ENCODE measurements at regions not wholly inside any gene's neighbourhood (a gene's known extent, or its start where the extent isn't known, plus 50 kb on each side); places are given as distances from the start of the nearest gene placed in this dataset.

GRCh38 chr9:84513979-84514378 is 155.6 kb upstream of the NTRK2 start:
- H4K91ac ChIP-seq (ENCODE audit: low read length) = no peak overlapping the region
- WGBS = 60% methylated on average over 1 of the region's 2 CpGs
- H2BK120ac ChIP-seq (ENCODE audit: low read depth, low read length) = no peak overlapping the region
- H3K9ac ChIP-seq (ENCODE audit: low read length) = no peak overlapping the region
- no peak overlapping the region for H3K14ac ChIP-seq (ENCODE audit: low read length in 2 of 2)
- no peak overlapping the region for H2BK5ac ChIP-seq (ENCODE audit: low read depth, low read length, poor library complexity, severe bottlenecking)
- no peak overlapping the region for H3K4me2 ChIP-seq (ENCODE audit: low read length, poor library complexity, severe bottlenecking)
- H2AFZ ChIP-seq (ENCODE audit: low read depth, low read length) = no peak overlapping the region
- no peak overlapping the region for H3K4ac ChIP-seq (ENCODE audit: low read depth in 1 of 2, low read length in 2 of 2)
- no peak overlapping the region for H3K27ac ChIP-seq (ENCODE audit: low read length, poor library complexity, severe bottlenecking)
- H3K4me3 ChIP-seq (ENCODE audit: insufficient read depth in 1 of 2, low read depth in 1 of 2, low read length in 2 of 2) = no peak overlapping the region
- no peak overlapping the region for H2BK12ac ChIP-seq (ENCODE audit: low read length in 2 of 2)
- no peak overlapping the region for H3K18ac ChIP-seq (ENCODE audit: low read depth in 1 of 2, low read length in 2 of 2)
- no peaks in the 10 kb centered on the region for H3K27me3 ChIP-seq (ENCODE audit: control insufficient read depth in 1 of 2, insufficient read depth in 1 of 2, low read length in 2 of 2)
- H3K79me1 ChIP-seq (replicated peaks; ENCODE audit: low read length, poor library complexity, severe bottlenecking) = no peaks in the 10 kb centered on the region
- H3K23ac ChIP-seq (ENCODE audit: low read length in 2 of 2) = no peak overlapping the region
- DNase-seq = no peak
- no peak overlapping the region for H4K8ac ChIP-seq (ENCODE audit: low read length)
- H2AK5ac ChIP-seq (ENCODE audit: low read length, severe bottlenecking) = no peak overlapping the region
- H3K9me3 ChIP-seq (ENCODE audit: control insufficient read depth, low read length) = peaks cover 5% of the 10 kb centered on the region
- H2BK15ac ChIP-seq (ENCODE audit: low read depth, poor library complexity, severe bottlenecking) = no peak overlapping the region
- no peaks in the 10 kb centered on the region for H3K36me3 ChIP-seq (ENCODE audit: control insufficient read depth in 1 of 2, insufficient read depth in 2 of 2, low read depth in 1 of 2, low read length in 2 of 2)
- H3K4me1 ChIP-seq (ENCODE audit: control insufficient read depth, insufficient read depth, low read depth, low read length) = peaks cover 1% of the 10 kb centered on the region

- Histone ChIP-seq H3K18ac (ENCODE audit: low read depth in 1 of 2, low read length in 2 of 2) (no peak overlapping the region), H2BK15ac (ENCODE audit: low read depth, poor library complexity, severe bottlenecking) (no peak overlapping the region), H2BK5ac (ENCODE audit: low read depth, low read length, poor library complexity, severe bottlenecking) (no peak overlapping the region), H3K9ac (ENCODE audit: low read length) (no peak overlapping the region), H4K8ac (ENCODE audit: low read length) (no peak overlapping the region), H3K27ac (ENCODE audit: low read length, poor library complexity, severe bottlenecking) (no peak overlapping the region), H3K9me3 (ENCODE audit: control insufficient read depth, low read length) (peaks cover 5% of the 10 kb centered on the region), H3K36me3 (ENCODE audit: control insufficient read depth in 1 of 2, insufficient read depth in 2 of 2, low read depth in 1 of 2, low read length in 2 of 2) (no peaks in the 10 kb centered on the region), H2AFZ (ENCODE audit: low read depth, low read length) (no peak overlapping the region), H3K4me1 (ENCODE audit: control insufficient read depth, insufficient read depth, low read depth, low read length) (peaks cover 1% of the 10 kb centered on the region), H4K91ac (ENCODE audit: low read length) (no peak overlapping the region), H3K14ac (ENCODE audit: low read length in 2 of 2) (no peak overlapping the region), H3K4ac (ENCODE audit: low read depth in 1 of 2, low read length in 2 of 2) (no peak overlapping the region), H3K79me1 (replicated peaks; ENCODE audit: low read length, poor library complexity, severe bottlenecking) (no peaks in the 10 kb centered on the region), H3K27me3 (ENCODE audit: control insufficient read depth in 1 of 2, insufficient read depth in 1 of 2, low read length in 2 of 2) (no peaks in the 10 kb centered on the region), H2BK12ac (ENCODE audit: low read length in 2 of 2) (no peak overlapping the region), H2AK5ac (ENCODE audit: low read length, severe bottlenecking) (no peak overlapping the region), H2BK120ac (ENCODE audit: low read depth, low read length) (no peak overlapping the region), H3K4me2 (ENCODE audit: low read length, poor library complexity, severe bottlenecking) (no peak overlapping the region), H3K23ac (ENCODE audit: low read length in 2 of 2) (no peak overlapping the region), H3K4me3 (ENCODE audit: insufficient read depth in 1 of 2, low read depth in 1 of 2, low read length in 2 of 2) (no peak overlapping the region)
- DNase-seq = no peak
- WGBS = 58% methylated on average over 5 of the region's 5 CpGs
These were observed 155.1 kb upstream of the NTRK2 start for GRCh38 chr9:84514421-84514820.

GRCh38 chr9:84517026-84517425 is 152.5 kb upstream of the NTRK2 start:
- H3K36me3 ChIP-seq (ENCODE audit: control insufficient read depth in 1 of 2, insufficient read depth in 2 of 2, low read depth in 1 of 2, low read length in 2 of 2) = no peaks in the 10 kb centered on the region
- no peak for DNase-seq

GRCh38 chr9:84519413-84519812 is 150.1 kb upstream of the NTRK2 start:
- no peak overlapping the region for H4K8ac ChIP-seq (ENCODE audit: low read length)
- H2BK15ac ChIP-seq (ENCODE audit: low read depth, poor library complexity, severe bottlenecking) = no peak overlapping the region
- no peak for DNase-seq
- no peaks in the 10 kb centered on the region for H3K36me3 ChIP-seq (ENCODE audit: control insufficient read depth in 1 of 2, insufficient read depth in 2 of 2, low read depth in 1 of 2, low read length in 2 of 2)
- no peak overlapping the region for H2BK120ac ChIP-seq (ENCODE audit: low read depth, low read length)
- H3K27ac ChIP-seq (ENCODE audit: low read length, poor library complexity, severe bottlenecking) = no peak overlapping the region
- H3K4ac ChIP-seq (ENCODE audit: low read depth in 1 of 2, low read length in 2 of 2) = no peak overlapping the region
- H4K91ac ChIP-seq (ENCODE audit: low read length) = no peak overlapping the region
- H2BK5ac ChIP-seq (ENCODE audit: low read depth, low read length, poor library complexity, severe bottlenecking) = no peak overlapping the region
- no peak overlapping the region for H3K4me2 ChIP-seq (ENCODE audit: low read length, poor library complexity, severe bottlenecking)
- H3K14ac ChIP-seq (ENCODE audit: low read length in 2 of 2) = no peak overlapping the region
- no peak overlapping the region for H2BK12ac ChIP-seq (ENCODE audit: low read length in 2 of 2)
- H3K27me3 ChIP-seq (ENCODE audit: control insufficient read depth in 1 of 2, insufficient read depth in 1 of 2, low read length in 2 of 2) = no peaks in the 10 kb centered on the region
- 93% methylated on average over 4 of the region's 5 CpGs for WGBS
- H3K9me3 ChIP-seq (ENCODE audit: control insufficient read depth, low read length) = peaks cover 5% of the 10 kb centered on the region
- no peak overlapping the region for H3K4me3 ChIP-seq (ENCODE audit: insufficient read depth in 1 of 2, low read depth in 1 of 2, low read length in 2 of 2)
- H2AFZ ChIP-seq (ENCODE audit: low read depth, low read length) = no peak overlapping the region
- no peaks in the 10 kb centered on the region for H3K79me1 ChIP-seq (replicated peaks; ENCODE audit: low read length, poor library complexity, severe bottlenecking)
- H2AK5ac ChIP-seq (ENCODE audit: low read length, severe bottlenecking) = no peak overlapping the region
- H3K18ac ChIP-seq (ENCODE audit: low read depth in 1 of 2, low read length in 2 of 2) = no peak overlapping the region
- H3K9ac ChIP-seq (ENCODE audit: low read length) = no peak overlapping the region
- H3K23ac ChIP-seq (ENCODE audit: low read length in 2 of 2) = no peak overlapping the region
- H3K4me1 ChIP-seq (ENCODE audit: control insufficient read depth, insufficient read depth, low read depth, low read length) = no peaks in the 10 kb centered on the region

More at GRCh38 chr9:84517026-84517425, 152.5 kb upstream of the NTRK2 start:
- H3K4ac ChIP-seq (ENCODE audit: low read depth in 1 of 2, low read length in 2 of 2) = no peak overlapping the region
- H3K4me2 ChIP-seq (ENCODE audit: low read length, poor library complexity, severe bottlenecking) = no peak overlapping the region
- no peak overlapping the region for H2AFZ ChIP-seq (ENCODE audit: low read depth, low read length)
- H2BK15ac ChIP-seq (ENCODE audit: low read depth, poor library complexity, severe bottlenecking) = no peak overlapping the region
- H4K91ac ChIP-seq (ENCODE audit: low read length) = no peak overlapping the region
- H3K4me1 ChIP-seq (ENCODE audit: control insufficient read depth, insufficient read depth, low read depth, low read length) = peaks cover 1% of the 10 kb centered on the region
- WGBS = 86% methylated on average over 4 of the region's 5 CpGs
- H3K27ac ChIP-seq (ENCODE audit: low read length, poor library complexity, severe bottlenecking) = no peak overlapping the region
- H2BK5ac ChIP-seq (ENCODE audit: low read depth, low read length, poor library complexity, severe bottlenecking) = no peak overlapping the region
- H3K18ac ChIP-seq (ENCODE audit: low read depth in 1 of 2, low read length in 2 of 2) = no peak overlapping the region
- no peak overlapping the region for H3K23ac ChIP-seq (ENCODE audit: low read length in 2 of 2)
- no peak overlapping the region for H4K8ac ChIP-seq (ENCODE audit: low read length)
- peaks cover 5% of the 10 kb centered on the region for H3K9me3 ChIP-seq (ENCODE audit: control insufficient read depth, low read length)
- H3K14ac ChIP-seq (ENCODE audit: low read length in 2 of 2) = no peak overlapping the region
- H3K79me1 ChIP-seq (replicated peaks; ENCODE audit: low read length, poor library complexity, severe bottlenecking) = no peaks in the 10 kb centered on the region
- H3K4me3 ChIP-seq (ENCODE audit: insufficient read depth in 1 of 2, low read depth in 1 of 2, low read length in 2 of 2) = no peak overlapping the region
- H2BK120ac ChIP-seq (ENCODE audit: low read depth, low read length) = no peak overlapping the region
- no peaks in the 10 kb centered on the region for H3K27me3 ChIP-seq (ENCODE audit: control insufficient read depth in 1 of 2, insufficient read depth in 1 of 2, low read length in 2 of 2)
- H2AK5ac ChIP-seq (ENCODE audit: low read length, severe bottlenecking) = no peak overlapping the region
- H2BK12ac ChIP-seq (ENCODE audit: low read length in 2 of 2) = no peak overlapping the region
- H3K9ac ChIP-seq (ENCODE audit: low read length) = no peak overlapping the region
